Retinal pigment epithelial cell (primary cell): ENCODE measurements at regions not wholly inside any gene's neighbourhood (a gene's known extent, or its start where the extent isn't known, plus 50 kb on each side); places are given as distances from the start of the nearest gene placed in this dataset.

Experiments used
- DNase-seq: peaks from one replicate; pipeline ENCODE4 v3.0.0-alpha.2; 2010; ENCODE audit warnings: low read depth
- H3K4me3 ChIP-seq: 2 replicates; pipeline ENCODE4 v1.5.1; 2011; ENCODE audit warnings: mild to moderate bottlenecking, low read length, control low read depth, moderate library complexity
- TF ChIP-seq, protein P1 (sequence below): conservative IDR thresholded peaks from 2 replicates; pipeline ENCODE4 v1.5.1; 2011; ENCODE audit warnings: low read depth, low read length, control low read depth, inconsistent platforms

GRCh38 chr15:69860321-69860720 is 237.4 kb downstream of the TLE3 start:
- TF ChIP-seq, protein P1, sequence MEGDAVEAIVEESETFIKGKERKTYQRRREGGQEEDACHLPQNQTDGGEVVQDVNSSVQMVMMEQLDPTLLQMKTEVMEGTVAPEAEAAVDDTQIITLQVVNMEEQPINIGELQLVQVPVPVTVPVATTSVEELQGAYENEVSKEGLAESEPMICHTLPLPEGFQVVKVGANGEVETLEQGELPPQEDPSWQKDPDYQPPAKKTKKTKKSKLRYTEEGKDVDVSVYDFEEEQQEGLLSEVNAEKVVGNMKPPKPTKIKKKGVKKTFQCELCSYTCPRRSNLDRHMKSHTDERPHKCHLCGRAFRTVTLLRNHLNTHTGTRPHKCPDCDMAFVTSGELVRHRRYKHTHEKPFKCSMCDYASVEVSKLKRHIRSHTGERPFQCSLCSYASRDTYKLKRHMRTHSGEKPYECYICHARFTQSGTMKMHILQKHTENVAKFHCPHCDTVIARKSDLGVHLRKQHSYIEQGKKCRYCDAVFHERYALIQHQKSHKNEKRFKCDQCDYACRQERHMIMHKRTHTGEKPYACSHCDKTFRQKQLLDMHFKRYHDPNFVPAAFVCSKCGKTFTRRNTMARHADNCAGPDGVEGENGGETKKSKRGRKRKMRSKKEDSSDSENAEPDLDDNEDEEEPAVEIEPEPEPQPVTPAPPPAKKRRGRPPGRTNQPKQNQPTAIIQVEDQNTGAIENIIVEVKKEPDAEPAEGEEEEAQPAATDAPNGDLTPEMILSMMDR = no peak

DNA sequence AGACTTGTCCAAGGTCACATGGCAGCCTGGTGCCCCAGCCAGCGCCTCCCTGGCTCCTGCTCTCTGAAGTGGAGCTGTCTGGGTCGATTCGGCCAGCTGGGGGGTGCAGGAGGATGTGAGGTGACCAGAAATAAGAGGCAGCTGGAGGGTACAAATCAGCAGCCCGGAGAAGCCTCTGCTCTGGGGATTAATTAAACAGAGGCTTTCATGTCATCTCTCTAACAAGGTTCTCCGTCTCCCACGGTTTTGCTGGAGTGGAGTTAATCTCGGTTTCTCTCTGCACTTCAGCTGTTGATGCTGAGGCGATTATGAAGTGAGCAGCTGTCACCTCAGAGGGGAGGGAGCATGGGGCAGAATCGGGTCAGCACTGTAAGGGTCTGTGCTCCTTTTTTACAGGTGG is 236.8 kb downstream of the TLE3 start:
- no peak overlapping the region for H3K4me3 ChIP-seq
- no peak for DNase-seq
- TF ChIP-seq, protein P1 = no peak

More at GRCh38 chr15:69860321-69860720, 237.4 kb downstream of the TLE3 start:
- no peak for DNase-seq
- H3K4me3 ChIP-seq = no peak overlapping the region

DNA sequence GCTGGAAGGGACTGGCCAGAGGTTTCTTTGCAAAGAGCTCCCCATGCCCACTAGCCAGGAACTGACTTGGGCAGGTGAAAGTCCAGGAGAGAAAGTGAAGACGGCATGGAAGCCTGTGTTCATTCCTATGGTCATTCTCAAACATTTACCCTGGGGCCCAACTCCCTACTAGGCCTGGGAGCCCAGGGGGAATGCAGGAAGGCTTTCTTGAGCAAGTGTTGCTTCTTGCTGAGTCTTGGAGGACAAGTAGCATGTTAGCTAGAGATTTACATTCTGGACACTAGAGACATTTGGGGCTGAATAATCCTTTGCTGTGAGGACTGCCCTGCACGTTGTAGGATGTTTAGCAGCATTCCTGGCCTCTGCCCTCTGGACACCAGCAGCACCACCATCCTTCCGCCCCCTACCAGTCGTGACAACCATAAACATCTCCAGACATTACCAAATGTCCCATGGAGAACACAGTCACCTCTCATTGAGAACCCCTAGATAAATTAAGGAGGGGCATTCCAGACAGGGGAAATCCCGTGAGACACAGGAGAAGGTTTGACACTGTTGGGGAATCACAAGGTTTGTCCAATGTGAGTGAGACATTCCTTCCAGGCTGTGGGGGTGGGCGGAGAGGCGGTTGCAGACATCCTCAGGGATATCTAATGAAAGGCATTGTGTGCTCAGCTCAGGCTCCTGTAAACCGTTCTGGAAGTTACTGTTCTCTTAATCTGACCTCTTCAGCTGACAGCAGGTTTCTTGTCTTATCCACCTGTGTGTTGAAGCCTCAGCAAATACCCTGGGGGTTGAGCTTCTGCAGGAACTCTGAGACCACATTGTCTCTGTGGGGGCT is 236.2 kb downstream of the TLE3 start:
- no peak for DNase-seq
- TF ChIP-seq, protein P1 = no peak
- H3K4me3 ChIP-seq = no peak overlapping the region

- TF ChIP-seq, protein P1 = no peak
These were observed 235.2 kb downstream of the TLE3 start for GRCh38 chr15:69862540-69862939.

GRCh38 chr15:69863446-69863845 is 234.3 kb downstream of the TLE3 start:
- DNase-seq = no peak
- no peak overlapping the region for H3K4me3 ChIP-seq
- TF ChIP-seq, protein P1 = no peak

More at GRCh38 chr15:69862540-69862939, 235.2 kb downstream of the TLE3 start:
- H3K4me3 ChIP-seq = no peak overlapping the region
- no peak for DNase-seq

DNA sequence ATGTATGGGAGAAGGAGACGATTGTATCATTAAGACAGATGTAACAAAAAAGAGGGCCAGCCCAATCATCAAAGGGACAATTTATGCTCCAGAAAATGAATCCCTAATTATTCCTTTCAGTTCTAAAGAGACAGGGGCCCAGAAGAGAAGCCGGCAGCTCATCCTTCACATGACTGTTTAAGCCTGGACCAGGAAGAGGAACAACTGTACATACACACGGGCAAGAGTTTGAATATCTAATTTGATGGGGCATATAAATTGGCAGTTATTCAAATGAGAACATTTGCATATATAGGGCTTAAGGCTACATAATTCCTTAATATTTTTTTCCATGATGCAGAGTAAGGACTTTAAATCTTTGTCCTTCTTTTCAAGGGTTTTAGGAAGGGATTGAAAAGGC is 232.3 kb downstream of the TLE3 start:
- no peak for DNase-seq
- TF ChIP-seq, protein P1 = no peak
- H3K4me3 ChIP-seq = no peak overlapping the region

DNA sequence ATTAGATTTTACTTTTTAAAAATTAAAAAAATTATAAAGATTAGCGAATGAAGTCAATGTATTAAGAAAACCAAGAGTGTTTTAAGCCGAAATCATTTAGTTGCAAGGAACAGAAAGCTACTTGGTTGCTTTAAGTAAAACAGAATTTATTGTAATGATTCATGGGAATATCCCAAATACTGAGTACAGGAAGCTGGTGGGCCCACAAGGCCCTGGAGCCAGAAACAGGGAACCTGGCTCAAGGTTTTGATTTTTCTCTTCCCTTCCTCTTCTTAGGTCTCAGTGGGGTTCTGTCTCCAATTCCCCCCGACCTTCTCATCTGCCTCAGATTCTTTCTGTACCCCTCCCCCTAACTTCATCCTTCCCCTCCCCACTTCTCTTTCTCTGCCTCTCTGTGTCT is 229.0 kb downstream of the TLE3 start:
- TF ChIP-seq, protein P1 = no peak
- DNase-seq = no peak
- H3K4me3 ChIP-seq = no peak overlapping the region
